ENCODE measurements at regions not wholly inside any gene's neighbourhood (a gene's known extent, or its start where the extent isn't known, plus 50 kb on each side); places are given as distances from the start of the nearest gene placed in this dataset.

DNA sequence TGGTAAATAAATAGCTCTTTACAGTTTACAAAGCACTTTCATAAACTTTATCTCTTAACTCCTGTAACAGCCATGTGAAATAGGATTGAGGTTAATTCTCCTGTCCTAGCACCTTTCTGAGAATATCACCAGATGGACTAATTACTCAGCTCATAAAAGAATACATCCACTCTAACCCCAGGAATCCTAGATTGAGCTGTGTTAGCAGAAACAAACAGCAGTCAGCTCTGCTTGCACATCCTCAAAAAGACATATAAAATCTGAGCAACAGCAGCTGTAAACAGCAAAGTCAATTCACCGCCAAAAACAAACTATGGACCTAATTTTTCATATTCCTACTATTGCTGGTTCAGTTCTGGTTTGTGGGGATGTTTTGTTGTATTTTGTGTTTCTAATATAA is 182.8 kb downstream of the QDPR start:
- no peak for TF ChIP-seq POLR2AphosphoS5 (IDR thresholded peaks at IDR 0.05)
- TF ChIP-seq, protein P1, sequence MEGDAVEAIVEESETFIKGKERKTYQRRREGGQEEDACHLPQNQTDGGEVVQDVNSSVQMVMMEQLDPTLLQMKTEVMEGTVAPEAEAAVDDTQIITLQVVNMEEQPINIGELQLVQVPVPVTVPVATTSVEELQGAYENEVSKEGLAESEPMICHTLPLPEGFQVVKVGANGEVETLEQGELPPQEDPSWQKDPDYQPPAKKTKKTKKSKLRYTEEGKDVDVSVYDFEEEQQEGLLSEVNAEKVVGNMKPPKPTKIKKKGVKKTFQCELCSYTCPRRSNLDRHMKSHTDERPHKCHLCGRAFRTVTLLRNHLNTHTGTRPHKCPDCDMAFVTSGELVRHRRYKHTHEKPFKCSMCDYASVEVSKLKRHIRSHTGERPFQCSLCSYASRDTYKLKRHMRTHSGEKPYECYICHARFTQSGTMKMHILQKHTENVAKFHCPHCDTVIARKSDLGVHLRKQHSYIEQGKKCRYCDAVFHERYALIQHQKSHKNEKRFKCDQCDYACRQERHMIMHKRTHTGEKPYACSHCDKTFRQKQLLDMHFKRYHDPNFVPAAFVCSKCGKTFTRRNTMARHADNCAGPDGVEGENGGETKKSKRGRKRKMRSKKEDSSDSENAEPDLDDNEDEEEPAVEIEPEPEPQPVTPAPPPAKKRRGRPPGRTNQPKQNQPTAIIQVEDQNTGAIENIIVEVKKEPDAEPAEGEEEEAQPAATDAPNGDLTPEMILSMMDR (IDR thresholded peaks at IDR 0.05): no peak

Data from prostate gland (tissue), 2 donors.